CD4-positive, alpha-beta T cell treated with Interleukin-21 for 1 hour (primary cell): ENCODE measurements at regions not wholly inside any gene's neighbourhood (a gene's known extent, or its start where the extent isn't known, plus 50 kb on each side); places are given as distances from the start of the nearest gene placed in this dataset.

ENCODE experiments used
- DNase-seq: peaks from one replicate; pipeline ENCODE4 v3.0.0-alpha.2; 2020

DNA sequence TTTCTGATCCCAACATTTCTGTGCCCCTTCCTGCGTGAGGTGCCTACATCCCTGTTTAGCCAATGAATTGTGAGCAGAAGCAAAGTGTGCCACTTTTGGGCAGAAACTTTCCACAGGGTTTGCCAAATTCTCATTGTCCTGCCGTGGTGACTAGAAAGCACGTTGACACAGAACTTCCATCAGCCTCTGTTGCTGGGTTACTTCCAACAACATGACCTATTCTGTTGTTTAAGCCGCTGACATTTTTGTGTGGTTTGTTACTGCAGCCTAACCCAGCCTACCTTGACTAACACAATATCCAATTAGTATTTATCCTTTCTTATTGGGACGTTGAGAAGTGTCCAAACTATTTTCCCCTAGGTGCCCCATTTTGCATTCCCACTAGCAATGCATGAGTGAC lies 136.8 kb downstream of the URB2 start:
- no peak for DNase-seq

DNA sequence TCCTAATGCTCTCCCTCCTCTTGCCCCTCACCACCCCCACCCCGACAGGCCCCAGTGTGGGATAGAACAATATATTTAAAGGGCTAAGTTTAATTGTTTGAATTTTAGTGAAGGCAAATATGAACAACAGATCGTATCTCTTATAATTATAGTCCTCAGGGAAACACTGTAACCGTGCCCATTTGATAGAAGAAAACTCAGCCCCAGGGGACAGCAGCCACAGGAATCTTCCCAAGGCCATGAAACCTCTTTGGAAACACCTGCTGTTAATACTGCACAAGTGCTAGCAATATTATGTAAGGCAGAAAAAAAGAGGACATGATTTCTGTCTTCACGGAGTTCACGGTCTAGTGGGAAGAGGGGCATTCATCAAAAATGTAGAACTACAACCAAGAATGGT lies 142.2 kb downstream of the URB2 start:
- DNase-seq, result no peak

- no peak for DNase-seq
These were observed 143.0 kb downstream of the URB2 start for GRCh38 chr1:229769006-229769405.

- DNase-seq, result no peak
These were observed 143.8 kb downstream of the URB2 start for GRCh38 chr1:229769809-229770208.

- DNase-seq, result no peak
These were observed 152.7 kb downstream of the URB2 start for GRCh38 chr1:229778794-229779193.

DNA sequence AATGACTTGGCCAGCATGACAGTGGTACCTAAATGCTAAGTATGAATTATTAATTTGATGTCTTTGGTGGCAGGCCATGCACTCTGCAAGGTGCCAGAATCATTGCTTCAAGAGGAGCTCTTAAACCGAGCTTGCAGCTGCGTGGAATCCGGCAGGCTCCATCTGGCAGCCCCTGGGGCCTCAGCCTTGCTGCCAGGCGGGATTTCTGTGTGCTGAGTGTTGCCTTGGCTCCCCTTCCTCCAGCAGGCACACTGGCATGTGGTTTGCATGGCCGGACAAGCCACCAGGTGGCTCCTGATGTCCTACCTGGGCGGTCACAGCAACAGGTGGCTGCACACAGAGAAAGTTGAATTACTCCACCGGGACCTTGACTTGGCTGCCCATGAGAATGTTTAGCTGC lies 155.4 kb downstream of the URB2 start:
- no peak for DNase-seq

GRCh38 chr1:229782469-229782868 lies 156.4 kb downstream of the URB2 start:
- DNase-seq, result no peak

- no peak for DNase-seq
These were observed 158.8 kb downstream of the URB2 start for GRCh38 chr1:229784834-229785233.

DNA sequence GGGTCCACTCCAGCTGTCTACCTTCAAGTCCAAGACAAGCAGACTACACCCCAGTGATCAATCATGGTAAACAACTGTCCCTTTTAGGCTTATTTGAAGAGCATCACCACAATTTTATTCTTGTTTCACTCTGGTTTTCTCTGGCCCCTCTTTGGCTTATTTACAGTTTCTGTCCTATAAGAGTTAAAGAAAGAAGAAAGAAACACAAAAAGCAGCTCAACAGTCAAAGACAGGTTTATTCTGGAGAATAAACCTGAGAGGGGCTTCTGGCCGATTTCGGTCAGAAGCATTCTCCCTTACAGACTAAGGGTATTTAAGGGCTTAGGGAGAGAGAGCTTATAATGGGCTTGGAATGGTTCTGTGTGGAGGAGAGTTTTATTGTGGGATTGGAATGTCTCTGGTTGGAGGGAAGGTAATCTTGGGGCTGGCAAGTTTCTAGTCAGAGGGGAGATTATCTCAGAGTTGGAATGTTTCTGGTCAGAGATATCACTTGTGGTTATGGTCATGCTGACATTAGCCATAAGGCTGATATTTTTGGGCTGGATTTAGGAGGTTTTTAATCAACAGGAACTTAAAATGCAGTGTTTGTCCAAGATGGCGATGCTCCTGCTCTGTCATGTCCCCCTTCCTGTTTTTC lies 161.0 kb downstream of the URB2 start:
- no peak for DNase-seq

DNA sequence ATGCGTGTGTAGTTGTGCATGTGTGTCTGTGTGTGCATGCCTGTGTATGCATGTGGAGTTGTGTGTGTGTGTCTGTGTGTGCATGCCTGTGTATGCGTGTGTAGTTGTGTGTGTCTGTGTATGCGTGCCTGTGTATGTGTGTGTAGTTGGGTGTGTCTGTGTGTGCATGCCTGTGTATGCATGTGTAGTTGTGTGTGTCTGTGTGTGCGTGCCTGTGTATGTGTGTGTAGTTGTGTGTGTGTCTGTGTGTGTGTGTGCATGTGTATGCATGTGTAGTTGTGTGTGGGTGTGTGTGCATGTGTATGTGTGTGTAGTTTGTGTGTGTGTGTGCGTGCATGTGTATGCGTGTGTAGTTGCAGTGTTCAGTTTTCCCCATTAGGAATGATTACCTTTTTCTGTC lies 162.0 kb downstream of the URB2 start:
- DNase-seq, result no peak

GRCh38 chr1:229792012-229792975 lies 166.2 kb downstream of the URB2 start:
- no peak for DNase-seq

DNA sequence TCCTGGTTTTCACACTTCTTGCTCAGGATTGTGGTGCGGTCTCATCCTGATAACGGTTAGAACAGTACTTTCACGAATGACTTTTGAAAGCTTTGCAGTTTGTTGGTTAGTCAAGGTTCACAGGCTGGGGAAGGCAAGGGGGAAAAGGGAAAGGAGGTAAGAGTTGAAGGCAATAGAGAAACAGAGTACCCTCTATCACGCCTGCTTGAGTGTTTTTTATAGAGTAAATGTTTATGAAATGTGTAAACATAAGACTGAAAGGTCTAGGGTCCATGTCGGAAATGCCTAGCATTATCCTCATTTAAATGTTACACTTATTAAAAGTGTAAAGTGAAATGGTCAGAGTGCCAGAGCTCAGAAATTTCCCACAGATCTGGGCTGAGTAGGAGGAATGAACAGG lies 167.4 kb downstream of the URB2 start:
- no peak for DNase-seq

- DNase-seq, result no peak
These were observed 172.5 kb downstream of the URB2 start for GRCh38 chr1:229798558-229798957.

GRCh38 chr1:229803626-229804217 lies 177.7 kb downstream of the URB2 start:
- no peak for DNase-seq

GRCh38 chr1:229808272-229808671 lies 182.2 kb downstream of the URB2 start:
- no peak for DNase-seq

GRCh38 chr1:229810140-229810539 lies 184.1 kb downstream of the URB2 start:
- no peak for DNase-seq

- DNase-seq, result no peak
These were observed 184.9 kb downstream of the URB2 start for GRCh38 chr1:229810961-229811360.

DNA sequence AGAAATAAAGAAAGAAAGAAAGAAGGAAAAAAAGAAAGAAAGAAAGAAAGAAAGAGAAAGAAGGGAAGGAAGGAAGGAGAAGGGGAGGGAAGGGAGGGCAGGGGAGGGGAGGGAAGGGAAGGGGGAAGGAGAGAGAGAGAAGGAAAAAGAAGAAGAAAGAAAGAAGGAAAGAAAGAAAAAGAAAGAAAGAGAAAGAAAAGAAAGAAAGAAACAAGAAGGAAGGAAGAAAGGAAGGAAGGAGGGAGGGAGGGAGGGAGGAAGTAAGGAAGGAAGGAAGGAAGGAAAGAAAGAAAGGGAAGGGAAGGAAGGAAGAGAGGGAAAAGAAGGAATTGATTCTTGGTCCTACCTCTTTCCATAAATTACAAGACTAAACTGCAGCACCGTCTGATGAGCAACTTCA lies 186.1 kb downstream of the URB2 start:
- no peak for DNase-seq

DNA sequence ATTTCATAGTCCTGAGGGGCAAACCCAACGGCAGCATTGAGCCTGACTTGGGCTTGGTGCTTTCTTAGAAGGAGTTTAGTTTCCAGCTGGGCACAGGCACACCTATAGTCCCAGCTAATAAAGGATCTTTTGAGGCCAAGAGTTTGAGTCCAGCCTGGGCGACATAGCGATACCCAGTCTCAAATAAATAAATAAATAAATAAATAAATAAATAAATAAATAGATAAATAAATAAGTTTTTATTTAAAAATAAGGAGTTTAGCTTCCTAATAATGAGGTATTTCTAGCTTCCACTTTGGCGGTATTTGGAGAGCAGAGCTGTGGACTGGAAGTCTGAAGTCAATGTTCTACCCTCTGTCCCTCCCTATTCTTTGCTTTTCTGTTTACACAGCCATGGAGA lies 186.6 kb downstream of the URB2 start:
- no peak for DNase-seq

DNA sequence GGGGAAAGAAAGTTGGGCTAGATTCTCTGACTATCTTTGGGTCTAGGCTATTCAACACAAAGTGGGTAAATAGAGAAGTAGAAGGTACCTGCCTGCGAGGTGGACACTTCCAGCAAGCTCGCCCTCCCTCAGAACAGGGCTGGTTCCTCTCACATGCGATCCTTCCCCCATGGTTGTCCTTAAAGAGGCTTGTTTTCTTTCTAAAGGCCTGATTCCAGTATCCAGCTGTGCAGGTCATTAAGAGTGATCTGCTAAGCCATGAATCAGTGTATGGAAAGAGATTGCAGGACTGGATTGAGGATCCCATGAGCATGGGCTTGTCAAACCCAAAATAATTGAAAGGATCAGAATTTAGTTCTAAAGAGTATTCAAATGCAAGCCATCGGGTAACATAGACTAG lies 189.0 kb downstream of the URB2 start:
- DNase-seq, result no peak

GRCh38 chr1:229815961-229816360 lies 189.9 kb downstream of the URB2 start:
- no peak for DNase-seq

- DNase-seq, result no peak
These were observed 191.9 kb downstream of the URB2 start for GRCh38 chr1:229817936-229818335.

- DNase-seq, result no peak
These were observed 193.0 kb downstream of the URB2 start for GRCh38 chr1:229819091-229819490.

GRCh38 chr1:229822026-229822425 lies 196.0 kb downstream of the URB2 start:
- no peak for DNase-seq
